ENCODE measurements at regions not wholly inside any gene's neighbourhood (a gene's known extent, or its start where the extent isn't known, plus 50 kb on each side); places are given as distances from the start of the nearest gene placed in this dataset.

- DNase-seq (ENCODE audit: low read depth, low spot score) (no peak), ATAC-seq (no peak), FAIRE-seq (no peak)
- ChIA-PET RAD21 (ENCODE audit: unreplicated experiment) (no interaction called here), CTCF (no interaction called here), SMC1A (ENCODE audit: uncharacterized antibody, unreplicated experiment) (interaction anchor here (1.1 kb wide), 1 partner anchor 42 kb away, joined by 3 read pairs; no protein-coding TSS in a partner anchor), POLR2A (no interaction called here)
- TF ChIP-seq SREBF1 (IDR thresholded peaks at IDR 0.05; ENCODE audit: low read length), result no peak
- TF ChIP-seq CEBPB (IDR thresholded peaks at IDR 0.05; ENCODE audit: borderline replicate concordance in 1 of 2, low read depth in 2 of 2, low read length in 2 of 2), result no peak
- no peak for TF ChIP-seq NR2F1 (conservative IDR thresholded peaks at IDR 0.05)
- no peak for TF ChIP-seq KLF5 (IDR thresholded peaks at IDR 0.05; ENCODE audit: partially characterized antibody)
- no peak for TF ChIP-seq ETV6 (conservative IDR thresholded peaks at IDR 0.05 in 1 of 2, IDR thresholded peaks at IDR 0.05 in 1 of 2; ENCODE audit: borderline replicate concordance in 1 of 2, low read depth in 1 of 2)
- TF ChIP-seq ZSCAN29 (IDR thresholded peaks at IDR 0.05), result no peak
- TF ChIP-seq JUNB (IDR thresholded peaks at IDR 0.05), result no peak
- TF ChIP-seq ATF7 (IDR thresholded peaks at IDR 0.05; ENCODE audit: low read depth), result no peak
- no peak for TF ChIP-seq ZNF207 (IDR thresholded peaks at IDR 0.05; ENCODE audit: borderline replicate concordance)
- TF ChIP-seq ZNF592 (IDR thresholded peaks at IDR 0.05), result no peak
- no peak for TF ChIP-seq POU2F2 (IDR thresholded peaks at IDR 0.05; ENCODE audit: borderline replicate concordance, low read depth, low read length)
- no peak for TF ChIP-seq SP1 (IDR thresholded peaks at IDR 0.05; ENCODE audit: low read depth, low read length)
- no peak for TF ChIP-seq GATAD2B (conservative IDR thresholded peaks at IDR 0.05; ENCODE audit: low read depth)
- no peak for TF ChIP-seq STAT3 (IDR thresholded peaks at IDR 0.05; ENCODE audit: low read depth, low read length)
- in situ Hi-C loops (cut with MboI), result no loop called here
- 50% methylated on average over 8 of the region's 8 CpGs for WGBS (ENCODE audit: insufficient coverage, insufficient replicate concordance, low lambda C conversion rate, missing lambda C conversion rate)
- intact Hi-C loops (cut with micrococcal nuclease; ENCODE audit: unreplicated experiment), result no loop called here
- Histone ChIP-seq H3K9ac (ENCODE audit: control insufficient read depth, insufficient read depth, low read length) (no peak overlapping the region), H3K36me3 (ENCODE audit: control insufficient read depth in 2 of 2, insufficient read depth in 2 of 2, low read length in 1 of 2) (no peaks in the 10 kb centered on the region), H3K27me3 (replicated peaks in 1 of 2; ENCODE audit: control insufficient read depth in 2 of 2, insufficient read depth in 2 of 2, low read length in 1 of 2) (no peaks in the 10 kb centered on the region; a peak in 1 of 4 replicates), H3K4me3 (no peak overlapping the region), H3K4me1 (ENCODE audit: control insufficient read depth, insufficient read depth, low read length) (peaks cover 20% of the 10 kb centered on the region), H3K4me2 (ENCODE audit: control insufficient read depth, insufficient read depth) (no peak overlapping the region), H3K79me2 (ENCODE audit: control insufficient read depth, insufficient read depth, low read length) (no peaks in the 10 kb centered on the region), H3K9me3 (replicated peaks; ENCODE audit: control insufficient read depth, insufficient read depth, low read length) (no peaks in the 10 kb centered on the region), H4K20me1 (ENCODE audit: control insufficient read depth, insufficient read depth) (no peaks in the 10 kb centered on the region), H2AFZ (ENCODE audit: control insufficient read depth, low read depth, low read length) (no peak overlapping the region), H3K27ac (ENCODE audit: control insufficient read depth, insufficient read depth) (no peak overlapping the region)
- no TSS peak for BruUV-seq (replicated peaks)
Observed at GRCh38 chr10:124180044-124180745, 86.8 kb upstream of the CHST15 start.

Measured in GM12878 (cell line).